CD4-positive, alpha-beta memory T cell (primary cell): ENCODE measurements at regions not wholly inside any gene's neighbourhood (a gene's known extent, or its start where the extent isn't known, plus 50 kb on each side); places are given as distances from the start of the nearest gene placed in this dataset.

ENCODE experiments used
- CTCF ChIA-PET: fragments of 350-600 bp; sonication (Branson Sonifier 250); formaldehyde crosslinking; loops from one replicate; lab custom pipeline; 2021; ENCODE audit warnings: inconsistent platforms; ENCODE audit not compliant: partially characterized antibody; lab: Charles Lee
- POLR2A ChIA-PET: fragments of 350-600 bp; sonication (Branson Sonifier 250); formaldehyde crosslinking; loops from one replicate; lab custom pipeline; 2021; ENCODE audit not compliant: partially characterized antibody; lab: Charles Lee
- DNase-seq, 5 donors: peaks; one replicate each; pipeline versions ENCODE4 v3.0.0 to v3.0.0-alpha.2; 2020 to 2022; ENCODE audit warnings: mixed read lengths in 1 of 5
- H3K27ac ChIP-seq: one replicate; pipeline ENCODE4 v1.7.0; 2013; ENCODE audit warnings: low read depth, low read length
- H3K27me3 ChIP-seq: 2 replicates; pipeline ENCODE4 v1.7.0; 2013; ENCODE audit warnings: mild to moderate bottlenecking, low read length, moderate library complexity; ENCODE audit not compliant: insufficient read depth
- H3K36me3 ChIP-seq: 2 replicates; pipeline ENCODE4 v1.7.0; 2013; ENCODE audit warnings: mild to moderate bottlenecking, low read length, moderate library complexity; ENCODE audit not compliant: insufficient read depth
- H3K4me1 ChIP-seq: 2 replicates; pipeline ENCODE4 v1.7.0; 2013; ENCODE audit warnings: mild to moderate bottlenecking, low read length, moderate library complexity; ENCODE audit not compliant: insufficient read depth
- H3K4me3 ChIP-seq, 2 donors: one replicate each; pipeline ENCODE4 v1.7.0; 2013; ENCODE audit warnings: low read length in 2 of 2, mild to moderate bottlenecking in 1 of 2
- H3K9me3 ChIP-seq, 2 donors: one replicate each; pipeline ENCODE4 v1.7.0; 2013; ENCODE audit warnings: low read length in 2 of 2, control low read depth in 1 of 2; ENCODE audit not compliant: control insufficient read depth in 1 of 2
- H3K27ac Mint-ChIP-seq, 7 donors: one replicate each; pipeline ENCODE4 v1.8.0; 2020 to 2021; ENCODE audit warnings: mixed read lengths in 7 of 7, mild to moderate bottlenecking in 6 of 7, inconsistent platforms in 3 of 7, moderate library complexity in 3 of 7
- H3K27me3 Mint-ChIP-seq, 2 donors: one replicate each; pipeline ENCODE4 v1.8.0; 2020 to 2021; ENCODE audit warnings: mixed read lengths in 2 of 2
- H3K36me3 Mint-ChIP-seq, 2 donors: one replicate each; pipeline ENCODE4 v1.8.0; 2020 to 2021; ENCODE audit warnings: mixed read lengths in 2 of 2, inconsistent platforms in 1 of 2, mild to moderate bottlenecking in 1 of 2
- H3K4me1 Mint-ChIP-seq, 4 donors: one replicate each; pipeline ENCODE4 v1.8.0; 2020 to 2021; ENCODE audit warnings: mixed read lengths in 4 of 4, mild to moderate bottlenecking in 1 of 4
- H3K4me3 Mint-ChIP-seq, 8 donors: one replicate each; pipeline ENCODE4 v1.8.0; 2020 to 2021; ENCODE audit warnings: mixed read lengths in 8 of 8, mild to moderate bottlenecking in 7 of 8, moderate library complexity in 6 of 8, inconsistent platforms in 3 of 8
- H3K9me3 Mint-ChIP-seq, 8 donors: one replicate each; pipeline ENCODE4 v1.8.0; 2020 to 2021; ENCODE audit warnings: mixed read lengths in 8 of 8, mild to moderate bottlenecking in 5 of 8, inconsistent platforms in 3 of 8, moderate library complexity in 1 of 8
- intact Hi-C: fragments of 100-400 bp; cut with micrococcal nuclease; formaldehyde crosslinking; loops from one replicate; pipeline ENCODE4 v1.15.1; 2023

DNA sequence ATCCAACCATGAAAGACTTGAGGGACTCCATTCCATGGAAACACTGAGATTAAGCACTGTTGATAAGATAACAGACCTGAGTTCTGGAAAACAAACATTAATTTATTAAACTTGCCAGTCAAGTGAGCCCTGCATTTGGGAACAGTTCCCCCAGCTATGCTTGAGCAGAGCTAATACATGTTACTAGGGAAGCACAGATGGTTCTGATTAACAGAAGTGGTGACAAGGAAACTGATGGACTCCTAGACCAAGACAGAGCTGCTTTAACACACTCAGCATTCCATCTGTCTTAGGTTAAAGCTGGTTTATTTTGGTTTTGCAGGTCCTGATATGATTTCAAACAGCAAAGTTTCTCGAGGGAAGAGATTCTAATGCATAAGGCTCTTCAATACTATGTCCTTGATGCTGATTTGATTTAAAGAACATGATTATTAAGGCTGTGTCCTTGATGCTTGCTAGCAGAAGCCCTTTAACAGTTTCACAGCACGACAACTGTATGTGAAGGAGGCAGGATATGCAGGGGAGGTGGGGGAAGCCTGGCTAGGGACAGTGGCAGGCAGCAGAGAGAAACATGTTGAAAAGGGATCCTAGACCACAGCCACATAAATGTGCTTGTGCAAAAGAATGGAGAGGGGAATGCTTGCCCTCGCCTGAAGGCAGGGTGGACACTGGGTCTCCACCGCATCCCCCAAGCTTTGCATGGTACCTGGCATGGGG is 66.2 kb downstream of the ACTBL2 start:
- DNase-seq: no peak
- Mint-ChIP-seq H3K4me1 (no peaks in the 10 kb centered on the region), H3K4me3 (no peak overlapping the region), H3K27ac (no peak overlapping the region), H3K27me3 (peaks cover 2 to 3% of the 10 kb centered on the region in 2 donors), H3K36me3 (no peaks in the 10 kb centered on the region), H3K9me3 (no peaks in the 10 kb centered on the region)
- Histone ChIP-seq H3K9me3 (no peaks in the 10 kb centered on the region), H3K4me3 (no peak overlapping the region), H3K36me3 (no peaks in the 10 kb centered on the region), H3K27me3 (no peaks in the 10 kb centered on the region), H3K4me1 (no peaks in the 10 kb centered on the region), H3K27ac (no peak overlapping the region)
- intact Hi-C loops: no loop called here
- ChIA-PET POLR2A (no interaction called here), CTCF (no interaction called here)

DNA sequence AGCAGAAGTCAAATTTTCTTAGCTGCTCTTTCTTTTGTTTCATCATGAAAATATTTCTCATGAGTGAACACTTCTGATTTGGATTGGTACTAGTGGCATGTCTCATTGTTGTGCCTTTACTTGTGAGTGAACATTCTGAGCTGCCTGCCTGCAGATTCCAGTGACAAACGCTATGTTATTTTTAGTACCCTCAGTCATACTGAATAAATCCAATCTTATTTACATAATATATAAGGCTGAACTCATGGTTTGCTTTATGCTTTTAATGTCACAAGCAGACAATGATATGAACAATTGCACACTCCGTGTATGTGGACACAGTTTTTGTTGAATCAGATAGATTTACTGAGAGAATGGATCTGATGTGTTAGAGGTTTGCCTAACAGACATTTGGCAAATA is 67.8 kb downstream of the ACTBL2 start:
- ChIA-PET CTCF (interaction anchor here (1.4 kb wide), 1 partner anchor 10 kb away, joined by 5 read pairs; no protein-coding TSS in a partner anchor), POLR2A (no interaction called here)
- Mint-ChIP-seq H3K27me3 (peaks cover 2 to 3% of the 10 kb centered on the region in 2 donors), H3K9me3 (no peaks in the 10 kb centered on the region), H3K4me1 (no peaks in the 10 kb centered on the region), H3K27ac (no peak overlapping the region), H3K36me3 (no peaks in the 10 kb centered on the region), H3K4me3 (no peak overlapping the region)
- H3K4me3 ChIP-seq: no peak overlapping the region
- H3K27ac ChIP-seq: no peak overlapping the region
- no peaks in the 10 kb centered on the region for H3K36me3 ChIP-seq
- H3K27me3 ChIP-seq: no peaks in the 10 kb centered on the region
- intact Hi-C loops: no loop called here
- no peak for DNase-seq
- H3K9me3 ChIP-seq: no peaks in the 10 kb centered on the region
- H3K4me1 ChIP-seq: no peaks in the 10 kb centered on the region

DNA sequence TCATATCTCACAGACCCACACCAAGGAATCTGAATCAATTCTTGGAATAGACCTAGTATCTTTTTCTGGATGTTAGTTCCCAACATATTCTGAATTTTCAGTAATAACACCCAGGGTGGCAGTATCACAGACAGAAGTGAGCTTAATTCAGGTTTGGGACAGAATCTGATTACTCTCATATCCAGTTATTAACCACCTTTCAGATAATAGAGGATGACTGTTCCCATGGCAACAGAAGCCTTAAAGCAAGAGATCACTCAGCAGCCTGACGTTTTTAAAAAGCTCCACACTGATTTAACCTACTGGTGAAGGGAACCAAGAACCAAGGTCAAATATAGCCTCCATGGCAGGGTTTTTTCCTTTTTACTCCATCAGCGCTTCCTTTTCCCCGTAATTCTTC is 68.4 kb downstream of the ACTBL2 start:
- no peaks in the 10 kb centered on the region for H3K9me3 Mint-ChIP-seq
- no peaks in the 10 kb centered on the region for H3K36me3 Mint-ChIP-seq
- no peaks in the 10 kb centered on the region for H3K27me3 ChIP-seq
- no peak overlapping the region for H3K4me3 ChIP-seq
- no peak overlapping the region for H3K4me3 Mint-ChIP-seq
- intact Hi-C loops: no loop called here
- no peaks in the 10 kb centered on the region for H3K4me1 Mint-ChIP-seq
- no peak overlapping the region for H3K27ac Mint-ChIP-seq
- no peak for DNase-seq
- POLR2A ChIA-PET: no interaction called here
- no peaks in the 10 kb centered on the region for H3K4me1 ChIP-seq
- H3K27ac ChIP-seq: no peak overlapping the region
- no peaks in the 10 kb centered on the region for H3K36me3 ChIP-seq
- no peaks in the 10 kb centered on the region for H3K9me3 ChIP-seq
- CTCF ChIA-PET: interaction anchor here (1.4 kb wide), 1 partner anchor 9 kb away, joined by 5 read pairs; no protein-coding TSS in a partner anchor
- peaks cover 2 to 3% of the 10 kb centered on the region in 2 donors for H3K27me3 Mint-ChIP-seq

DNA sequence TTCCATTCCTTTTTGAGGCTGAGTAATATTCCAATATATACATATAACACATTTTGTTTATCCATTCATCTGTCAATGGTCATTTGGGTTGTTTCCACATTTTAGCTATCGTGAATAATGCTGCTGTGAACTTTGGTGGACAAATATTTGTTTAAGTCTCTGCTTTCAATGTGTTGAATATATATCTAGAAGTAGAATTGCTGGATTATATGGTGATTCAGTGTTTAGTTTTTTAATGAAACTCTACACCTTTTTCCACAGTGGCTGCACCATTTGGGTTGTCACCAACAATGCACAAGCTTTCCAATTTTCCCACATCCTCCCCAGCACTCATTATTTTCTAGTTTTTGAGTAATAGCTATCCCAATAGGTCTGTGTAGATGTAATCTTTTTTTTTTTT is 69.5 kb downstream of the ACTBL2 start:
- Mint-ChIP-seq H3K27me3 (peaks cover 2% of the 10 kb centered on the region in 2 donors), H3K9me3 (no peaks in the 10 kb centered on the region), H3K4me1 (no peaks in the 10 kb centered on the region), H3K4me3 (no peak overlapping the region), H3K27ac (no peak overlapping the region), H3K36me3 (no peaks in the 10 kb centered on the region)
- intact Hi-C loops: no loop called here
- Histone ChIP-seq H3K36me3 (no peaks in the 10 kb centered on the region), H3K27ac (no peak overlapping the region), H3K9me3 (no peaks in the 10 kb centered on the region), H3K27me3 (no peaks in the 10 kb centered on the region), H3K4me3 (no peak overlapping the region), H3K4me1 (no peaks in the 10 kb centered on the region)
- POLR2A ChIA-PET: no interaction called here
- CTCF ChIA-PET: no interaction called here
- no peak for DNase-seq

DNA sequence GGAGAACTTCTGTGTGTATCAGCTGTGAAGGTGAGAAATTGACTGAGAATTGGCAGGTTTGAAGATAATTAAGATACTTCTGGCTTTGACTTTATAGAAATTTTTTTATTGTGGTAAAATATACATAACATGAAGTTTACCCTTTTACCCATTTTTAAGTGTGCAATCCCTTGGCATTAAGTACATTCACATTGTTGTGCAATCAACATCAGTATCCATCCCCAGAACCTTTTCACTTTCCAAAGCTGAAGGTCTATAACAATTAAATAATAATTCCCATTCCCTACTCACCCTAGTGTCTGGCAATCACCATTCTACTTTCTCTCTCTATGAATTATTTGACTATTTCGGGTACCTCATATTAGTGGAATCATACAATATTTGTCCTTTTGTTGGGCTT is 69.9 kb downstream of the ACTBL2 start:
- peaks cover 2% of the 10 kb centered on the region in 2 donors for H3K27me3 Mint-ChIP-seq
- DNase-seq: no peak
- H3K36me3 Mint-ChIP-seq: no peaks in the 10 kb centered on the region
- CTCF ChIA-PET: no interaction called here
- H3K4me3 Mint-ChIP-seq: no peak overlapping the region
- H3K4me1 Mint-ChIP-seq: no peaks in the 10 kb centered on the region
- intact Hi-C loops: no loop called here
- H3K4me1 ChIP-seq: no peaks in the 10 kb centered on the region
- H3K4me3 ChIP-seq: no peak overlapping the region
- no peak overlapping the region for H3K27ac ChIP-seq
- no peaks in the 10 kb centered on the region for H3K9me3 ChIP-seq
- H3K9me3 Mint-ChIP-seq: no peaks in the 10 kb centered on the region
- no peaks in the 10 kb centered on the region for H3K36me3 ChIP-seq
- no peak overlapping the region for H3K27ac Mint-ChIP-seq
- POLR2A ChIA-PET: no interaction called here
- no peaks in the 10 kb centered on the region for H3K27me3 ChIP-seq

DNA sequence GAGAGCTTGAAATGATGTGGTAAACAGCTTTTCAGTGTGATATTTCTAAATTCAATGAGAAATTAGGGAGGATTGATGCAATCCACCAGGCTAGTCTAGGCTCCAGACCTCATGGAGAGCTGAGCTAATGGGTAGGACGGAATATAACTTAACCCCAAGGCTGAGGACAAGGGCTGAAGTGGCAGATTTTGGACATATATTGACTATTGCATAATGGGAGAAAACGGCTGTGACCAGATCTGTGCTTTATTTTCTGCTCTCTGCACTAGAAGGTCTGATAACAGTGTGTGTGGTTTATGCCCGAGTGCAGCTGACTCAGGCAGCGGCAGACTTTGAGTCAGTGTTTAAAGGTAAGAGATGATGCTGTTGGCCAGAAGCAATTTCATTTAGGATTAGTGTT is 70.6 kb downstream of the ACTBL2 start:
- H3K9me3 Mint-ChIP-seq: no peaks in the 10 kb centered on the region
- no peak overlapping the region for H3K4me3 ChIP-seq
- CTCF ChIA-PET: interaction anchor here (1.2 kb wide), 1 partner anchor 114 kb away, joined by 4 read pairs; no protein-coding TSS in a partner anchor
- no peaks in the 10 kb centered on the region for H3K36me3 ChIP-seq
- H3K4me1 Mint-ChIP-seq: no peaks in the 10 kb centered on the region
- no peak overlapping the region for H3K27ac Mint-ChIP-seq
- DNase-seq: no peak
- no peaks in the 10 kb centered on the region for H3K36me3 Mint-ChIP-seq
- H3K9me3 ChIP-seq: no peaks in the 10 kb centered on the region
- no peaks in the 10 kb centered on the region for H3K4me1 ChIP-seq
- no peaks in the 10 kb centered on the region for H3K27me3 ChIP-seq
- POLR2A ChIA-PET: no interaction called here
- H3K27ac ChIP-seq: no peak overlapping the region
- intact Hi-C loops: no loop called here
- no peak overlapping the region for H3K4me3 Mint-ChIP-seq
- peaks cover 2% of the 10 kb centered on the region in 2 donors for H3K27me3 Mint-ChIP-seq

DNA sequence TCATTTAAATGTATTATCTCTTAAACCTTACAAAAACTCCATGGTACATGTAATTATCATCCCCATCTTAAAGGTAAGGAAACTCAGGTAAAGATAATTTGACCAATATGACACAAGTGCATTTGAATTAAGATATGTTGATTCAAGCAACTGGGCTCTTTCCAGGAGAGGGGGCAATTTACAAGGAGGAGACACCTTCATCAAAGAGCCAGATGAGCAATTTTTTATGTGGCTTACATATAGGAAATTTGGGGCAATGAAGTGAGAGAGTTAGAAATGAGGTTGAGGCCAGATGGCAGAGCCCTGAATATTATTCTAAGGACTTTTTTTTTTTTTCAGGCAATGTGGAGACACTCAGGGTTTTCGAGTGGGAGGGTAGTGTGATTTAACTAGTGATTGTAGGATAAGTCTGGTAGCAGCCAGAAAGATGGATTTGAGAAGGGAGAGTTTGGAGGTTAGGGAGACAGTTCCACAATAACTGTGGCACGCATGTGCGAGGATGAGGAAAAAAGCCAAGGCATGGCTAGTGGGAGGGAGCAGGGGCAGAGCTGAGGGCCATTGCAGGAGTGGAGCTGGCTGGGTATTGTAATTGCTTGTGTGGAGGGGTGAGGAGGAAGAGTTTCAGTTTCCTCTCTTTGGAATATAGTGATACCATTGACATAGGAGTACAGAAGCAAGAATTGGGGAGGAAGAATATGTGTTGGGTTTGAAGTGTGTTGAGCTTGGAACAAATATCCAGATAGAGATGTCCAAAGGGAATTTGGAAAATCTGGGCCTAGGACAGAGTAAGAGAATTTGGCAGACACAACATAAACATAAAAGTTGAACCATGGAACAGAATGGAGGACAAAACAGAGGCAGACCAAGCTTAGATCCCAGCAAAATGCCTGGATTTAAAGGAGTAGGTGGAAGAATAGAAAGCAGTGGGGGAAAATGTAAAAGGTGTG is 72.0 kb downstream of the ACTBL2 start:
- H3K4me3 ChIP-seq: no peak overlapping the region
- Mint-ChIP-seq H3K36me3 (no peaks in the 10 kb centered on the region), H3K9me3 (no peaks in the 10 kb centered on the region), H3K27ac (no peak overlapping the region), H3K4me3 (no peak overlapping the region), H3K27me3 (peaks cover 0 to 2% of the 10 kb centered on the region in 2 donors), H3K4me1 (no peaks in the 10 kb centered on the region)
- ChIA-PET POLR2A (no interaction called here), CTCF (interaction anchor here (1.0 to 1.2 kb wide), 2 partner anchors 113 to 1050 kb away, joined by 3 to 4 read pairs; no protein-coding TSS in a partner anchor)
- H3K27ac ChIP-seq: no peak overlapping the region
- H3K4me1 ChIP-seq: no peaks in the 10 kb centered on the region
- no peaks in the 10 kb centered on the region for H3K9me3 ChIP-seq
- H3K36me3 ChIP-seq: no peaks in the 10 kb centered on the region
- H3K27me3 ChIP-seq: no peaks in the 10 kb centered on the region
- DNase-seq: no peak
- intact Hi-C loops: loop anchor here (1.0 kb wide), 1 partner anchor 1050 kb away; the partner anchor contains the start of gene PLK2
